ENCODE measurements at regions not wholly inside any gene's neighbourhood (a gene's known extent, or its start where the extent isn't known, plus 50 kb on each side); places are given as distances from the start of the nearest gene placed in this dataset.

DNA sequence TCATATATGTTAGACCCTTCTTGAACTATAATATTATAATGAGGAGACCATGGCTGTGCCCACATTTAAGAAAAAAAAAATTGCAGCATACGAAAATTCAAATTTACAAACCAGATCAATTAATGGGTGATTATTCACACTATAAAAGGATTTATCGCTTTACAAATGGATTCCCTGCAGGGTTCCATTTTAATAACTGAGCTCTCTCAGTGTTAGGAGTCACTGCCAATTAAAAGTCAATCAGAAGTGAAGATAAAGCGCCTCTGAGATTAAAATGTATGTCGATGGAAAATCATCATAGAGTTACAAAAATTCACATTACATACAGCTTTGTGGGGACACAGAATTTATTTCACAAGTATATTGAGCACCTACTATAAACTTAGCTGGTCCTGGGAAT lies 66.6 kb upstream of the SMARCA2 start:
- Histone ChIP-seq H3K27me3 (no peaks in the 10 kb centered on the region), H3K36me3 (no peaks in the 10 kb centered on the region), H4K20me1 (no peaks in the 10 kb centered on the region), H3K4me3 (no peak overlapping the region), H3K27ac (no peak overlapping the region), H3K9me3 (no peaks in the 10 kb centered on the region), H3K9ac (no peak overlapping the region), H3K4me1 (no peaks in the 10 kb centered on the region), H3K4me2 (no peak overlapping the region)
- TF ChIP-seq Cebpa-rat (IDR thresholded peaks at IDR 0.05), result no peak

GRCh38 chr9:1951446-1951845 lies 63.7 kb upstream of the SMARCA2 start:
- no peak for TF ChIP-seq Cebpa-rat (IDR thresholded peaks at IDR 0.05)
- H3K9ac ChIP-seq, result no peak overlapping the region
- no peaks in the 10 kb centered on the region for H3K4me1 ChIP-seq
- H3K27ac ChIP-seq, result no peak overlapping the region
- H3K27me3 ChIP-seq, result no peaks in the 10 kb centered on the region
- H4K20me1 ChIP-seq, result no peaks in the 10 kb centered on the region
- no peak overlapping the region for H3K4me3 ChIP-seq
- no peaks in the 10 kb centered on the region for H3K36me3 ChIP-seq
- H3K4me2 ChIP-seq, result no peak overlapping the region
- no peaks in the 10 kb centered on the region for H3K9me3 ChIP-seq

- Histone ChIP-seq H3K4me2 (no peak overlapping the region), H3K27me3 (no peaks in the 10 kb centered on the region), H3K27ac (no peak overlapping the region), H3K36me3 (no peaks in the 10 kb centered on the region), H4K20me1 (no peaks in the 10 kb centered on the region), H3K9ac (no peak overlapping the region), H3K9me3 (no peaks in the 10 kb centered on the region), H3K4me1 (no peaks in the 10 kb centered on the region), H3K4me3 (no peak overlapping the region)
- no peak for TF ChIP-seq Cebpa-rat (IDR thresholded peaks at IDR 0.05)
Observed at GRCh38 chr9:1952001-1952400, 63.1 kb upstream of the SMARCA2 start.

DNA sequence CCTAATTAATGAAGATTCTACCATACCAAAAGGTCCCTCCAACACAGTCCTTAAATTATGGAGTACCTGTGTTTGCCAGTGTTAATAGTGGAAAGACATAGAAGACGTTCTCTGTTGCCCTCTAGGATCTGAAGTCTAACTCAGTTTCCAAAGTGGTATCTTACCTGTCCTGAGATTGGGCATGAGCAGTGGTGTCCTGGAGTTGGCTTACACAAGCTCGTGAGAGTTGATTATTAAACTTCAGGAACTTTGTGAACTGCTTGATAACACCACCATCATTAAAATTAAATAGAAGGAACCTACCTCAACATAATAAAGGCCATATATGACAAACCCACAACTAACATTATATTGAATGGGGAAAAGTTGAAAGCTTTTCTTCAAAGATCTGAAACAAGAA lies 60.9 kb upstream of the SMARCA2 start:
- H3K9ac ChIP-seq, result no peak overlapping the region
- H3K4me3 ChIP-seq, result no peak overlapping the region
- H4K20me1 ChIP-seq, result no peaks in the 10 kb centered on the region
- H3K27ac ChIP-seq, result no peak overlapping the region
- no peaks in the 10 kb centered on the region for H3K27me3 ChIP-seq
- no peaks in the 10 kb centered on the region for H3K9me3 ChIP-seq
- no peaks in the 10 kb centered on the region for H3K4me1 ChIP-seq
- no peak overlapping the region for H3K4me2 ChIP-seq
- no peak for TF ChIP-seq Cebpa-rat (IDR thresholded peaks at IDR 0.05)
- H3K36me3 ChIP-seq, result no peaks in the 10 kb centered on the region

- H3K4me2 ChIP-seq, result no peak overlapping the region
- no peak for TF ChIP-seq Cebpa-rat (IDR thresholded peaks at IDR 0.05)
- H3K27me3 ChIP-seq, result no peaks in the 10 kb centered on the region
- H4K20me1 ChIP-seq, result no peaks in the 10 kb centered on the region
- no peaks in the 10 kb centered on the region for H3K9me3 ChIP-seq
- H3K9ac ChIP-seq, result no peak overlapping the region
- no peaks in the 10 kb centered on the region for H3K4me1 ChIP-seq
- no peak overlapping the region for H3K27ac ChIP-seq
- no peak overlapping the region for H3K4me3 ChIP-seq
- H3K36me3 ChIP-seq, result no peaks in the 10 kb centered on the region
Observed at GRCh38 chr9:1956958-1957357, 58.2 kb upstream of the SMARCA2 start.

GRCh38 chr9:1957856-1958255 lies 57.3 kb upstream of the SMARCA2 start:
- Histone ChIP-seq H3K9ac (no peak overlapping the region), H3K9me3 (no peaks in the 10 kb centered on the region), H3K4me3 (no peak overlapping the region), H3K4me1 (no peaks in the 10 kb centered on the region), H3K36me3 (no peaks in the 10 kb centered on the region), H3K27ac (no peak overlapping the region), H4K20me1 (no peaks in the 10 kb centered on the region), H3K4me2 (no peak overlapping the region), H3K27me3 (no peaks in the 10 kb centered on the region)
- TF ChIP-seq Cebpa-rat (IDR thresholded peaks at IDR 0.05), result no peak

GRCh38 chr9:1959371-1959770 lies 55.8 kb upstream of the SMARCA2 start:
- Histone ChIP-seq H3K4me1 (no peaks in the 10 kb centered on the region), H4K20me1 (no peaks in the 10 kb centered on the region), H3K36me3 (no peaks in the 10 kb centered on the region), H3K4me3 (no peak overlapping the region), H3K27me3 (no peaks in the 10 kb centered on the region), H3K9ac (no peak overlapping the region), H3K4me2 (no peak overlapping the region), H3K27ac (no peak overlapping the region), H3K9me3 (no peaks in the 10 kb centered on the region)
- TF ChIP-seq Cebpa-rat (IDR thresholded peaks at IDR 0.05), result no peak

GRCh38 chr9:1960342-1961042 lies 54.7 kb upstream of the SMARCA2 start:
- no peaks in the 10 kb centered on the region for H3K36me3 ChIP-seq
- H4K20me1 ChIP-seq, result no peaks in the 10 kb centered on the region
- no peaks in the 10 kb centered on the region for H3K9me3 ChIP-seq
- no peaks in the 10 kb centered on the region for H3K27me3 ChIP-seq
- no peak overlapping the region for H3K4me3 ChIP-seq
- no peak for TF ChIP-seq Cebpa-rat (IDR thresholded peaks at IDR 0.05)
- no peak overlapping the region for H3K27ac ChIP-seq
- no peak overlapping the region for H3K9ac ChIP-seq
- no peaks in the 10 kb centered on the region for H3K4me1 ChIP-seq
- no peak overlapping the region for H3K4me2 ChIP-seq

GRCh38 chr9:1962122-1962521 lies 53.0 kb upstream of the SMARCA2 start:
- H3K4me1 ChIP-seq, result no peaks in the 10 kb centered on the region
- no peaks in the 10 kb centered on the region for H3K36me3 ChIP-seq
- TF ChIP-seq Cebpa-rat (IDR thresholded peaks at IDR 0.05), result no peak
- no peak overlapping the region for H3K27ac ChIP-seq
- no peak overlapping the region for H3K9ac ChIP-seq
- no peaks in the 10 kb centered on the region for H3K27me3 ChIP-seq
- H3K4me2 ChIP-seq, result no peak overlapping the region
- no peaks in the 10 kb centered on the region for H4K20me1 ChIP-seq
- no peaks in the 10 kb centered on the region for H3K9me3 ChIP-seq
- H3K4me3 ChIP-seq, result no peak overlapping the region

DNA sequence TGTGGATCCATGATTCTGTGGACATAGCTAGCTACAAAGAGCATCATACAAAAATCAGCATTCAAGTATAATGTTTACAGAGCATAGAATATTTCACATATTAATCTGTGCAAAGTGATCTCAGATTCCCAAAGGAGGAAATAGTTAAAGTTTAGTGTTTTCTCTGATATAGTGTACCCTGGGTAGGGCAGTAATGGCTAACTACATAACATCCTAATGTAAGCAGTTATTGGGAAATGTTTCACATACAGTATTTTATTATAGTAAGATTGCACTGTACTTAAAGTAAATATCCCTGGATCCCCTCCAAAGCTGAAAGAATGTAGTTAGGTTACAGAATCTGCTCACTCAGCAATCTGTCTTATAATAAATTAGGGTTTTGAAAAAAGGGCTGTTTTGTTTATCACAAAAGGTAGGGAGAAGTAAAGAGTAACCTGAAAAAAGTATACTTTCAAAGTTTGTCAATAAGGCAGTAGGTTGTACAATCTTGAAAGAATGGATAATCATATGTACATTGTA lies 52.5 kb upstream of the SMARCA2 start:
- H3K27me3 ChIP-seq, result no peaks in the 10 kb centered on the region
- H3K9me3 ChIP-seq, result no peaks in the 10 kb centered on the region
- H3K27ac ChIP-seq, result no peak overlapping the region
- H3K36me3 ChIP-seq, result no peaks in the 10 kb centered on the region
- H4K20me1 ChIP-seq, result no peaks in the 10 kb centered on the region
- no peak overlapping the region for H3K4me3 ChIP-seq
- no peak overlapping the region for H3K4me2 ChIP-seq
- TF ChIP-seq Cebpa-rat (IDR thresholded peaks at IDR 0.05), result no peak
- H3K4me1 ChIP-seq, result no peaks in the 10 kb centered on the region
- H3K9ac ChIP-seq, result no peak overlapping the region

- TF ChIP-seq Cebpa-rat (IDR thresholded peaks at IDR 0.05), result no peak
- no peak overlapping the region for H3K9ac ChIP-seq
Observed at GRCh38 chr9:1964093-1964492, 51.1 kb upstream of the SMARCA2 start.

More at GRCh38 chr9:1964093-1964492, 51.1 kb upstream of the SMARCA2 start:
- no peaks in the 10 kb centered on the region for H3K36me3 ChIP-seq
- no peaks in the 10 kb centered on the region for H3K4me1 ChIP-seq
- H3K27ac ChIP-seq, result no peak overlapping the region
- no peaks in the 10 kb centered on the region for H4K20me1 ChIP-seq
- no peaks in the 10 kb centered on the region for H3K27me3 ChIP-seq
- H3K9me3 ChIP-seq, result no peaks in the 10 kb centered on the region
- no peak overlapping the region for H3K4me2 ChIP-seq
- no peak overlapping the region for H3K4me3 ChIP-seq
